ENCODE measurements at regions not wholly inside any gene's neighbourhood (a gene's known extent, or its start where the extent isn't known, plus 50 kb on each side); places are given as distances from the start of the nearest gene placed in this dataset.

DNA sequence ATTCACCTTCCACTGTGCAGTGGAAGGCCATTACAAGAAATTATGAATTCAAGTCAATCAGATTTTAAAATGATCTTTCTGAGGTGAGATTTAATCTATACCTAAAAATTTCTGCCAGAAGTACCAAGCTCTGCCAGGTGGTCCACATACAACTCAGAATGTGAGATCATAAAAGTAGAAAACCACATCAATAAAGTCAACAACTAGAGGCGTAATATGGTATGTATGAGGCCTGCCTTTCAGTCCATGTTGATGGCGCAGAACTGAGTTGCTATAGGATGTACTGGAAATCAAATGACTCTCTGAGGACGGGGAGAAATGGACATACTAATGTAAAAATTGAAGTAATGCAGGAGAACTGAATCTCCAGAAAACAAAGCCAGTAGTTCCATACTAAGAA lies 163.8 kb upstream of the FBXL4 start:
- Histone ChIP-seq H2BK120ac (ENCODE audit: low read depth, low read length) (no peak overlapping the region), H3K79me1 (ENCODE audit: low read length) (no peaks in the 10 kb centered on the region), H2AK5ac (ENCODE audit: low read length) (no peak overlapping the region), H3K4me3 (ENCODE audit: low read length) (no peak overlapping the region), H3K27me3 (ENCODE audit: insufficient read depth, low read length, poor library complexity) (no peaks in the 10 kb centered on the region), H3K9ac (ENCODE audit: low read length) (no peak overlapping the region), H2BK5ac (ENCODE audit: low read length) (no peak overlapping the region), H2BK15ac (replicated peaks; ENCODE audit: low read depth) (no peak overlapping the region), H4K8ac (ENCODE audit: low read depth, low read length) (no peak overlapping the region), H3K4me1 (ENCODE audit: control insufficient read depth, low read depth, low read length) (no peaks in the 10 kb centered on the region), H3K4ac (ENCODE audit: low read depth, low read length) (no peak overlapping the region), H3K56ac (ENCODE audit: low read length) (no peak overlapping the region), H3K4me2 (ENCODE audit: low read length) (no peak overlapping the region), H3K79me2 (ENCODE audit: control insufficient read depth, insufficient read depth, low read length) (no peaks in the 10 kb centered on the region), H3K23ac (ENCODE audit: low read length) (no peak overlapping the region), H3K36me3 (ENCODE audit: control insufficient read depth, insufficient read depth, low read length) (no peaks in the 10 kb centered on the region), H4K5ac (ENCODE audit: low read length) (no peak overlapping the region), H3K18ac (ENCODE audit: low read length) (no peak overlapping the region), H3K27ac (ENCODE audit: low read depth, low read length) (no peak overlapping the region)
- DNase-seq = no peak
- WGBS (ENCODE audit: extremely low coverage, insufficient coverage, low lambda C conversion rate) = no CpG with 5 or more reads among the region's 3 CpGs

GRCh38 chr6:99110029-99110428 lies 162.3 kb upstream of the FBXL4 start:
- no peaks in the 10 kb centered on the region for H3K79me2 ChIP-seq (ENCODE audit: control insufficient read depth, insufficient read depth, low read length)
- H3K9ac ChIP-seq (ENCODE audit: low read length) = no peak overlapping the region
- no peak for DNase-seq
- no peak overlapping the region for H2BK15ac ChIP-seq (replicated peaks; ENCODE audit: low read depth)
- H2AK5ac ChIP-seq (ENCODE audit: low read length) = no peak overlapping the region
- H4K5ac ChIP-seq (ENCODE audit: low read length) = no peak overlapping the region
- H3K23ac ChIP-seq (ENCODE audit: low read length) = no peak overlapping the region
- no peak overlapping the region for H4K8ac ChIP-seq (ENCODE audit: low read depth, low read length)
- no peaks in the 10 kb centered on the region for H3K27me3 ChIP-seq (ENCODE audit: insufficient read depth, low read length, poor library complexity)
- no peak overlapping the region for H3K4ac ChIP-seq (ENCODE audit: low read depth, low read length)
- no peak overlapping the region for H2BK120ac ChIP-seq (ENCODE audit: low read depth, low read length)
- H3K18ac ChIP-seq (ENCODE audit: low read length) = no peak overlapping the region
- H3K4me3 ChIP-seq (ENCODE audit: low read length) = no peak overlapping the region
- no peaks in the 10 kb centered on the region for H3K4me1 ChIP-seq (ENCODE audit: control insufficient read depth, low read depth, low read length)
- H2BK5ac ChIP-seq (ENCODE audit: low read length) = no peak overlapping the region
- no CpG with 5 or more reads among the region's 3 CpGs for WGBS (ENCODE audit: extremely low coverage, insufficient coverage, low lambda C conversion rate)
- H3K4me2 ChIP-seq (ENCODE audit: low read length) = no peak overlapping the region
- H3K79me1 ChIP-seq (ENCODE audit: low read length) = no peaks in the 10 kb centered on the region
- no peak overlapping the region for H3K27ac ChIP-seq (ENCODE audit: low read depth, low read length)
- H3K36me3 ChIP-seq (ENCODE audit: control insufficient read depth, insufficient read depth, low read length) = no peaks in the 10 kb centered on the region
- H3K56ac ChIP-seq (ENCODE audit: low read length) = no peak overlapping the region

GRCh38 chr6:99104218-99104617 lies 156.5 kb upstream of the FBXL4 start:
- Histone ChIP-seq H3K79me2 (ENCODE audit: control insufficient read depth, insufficient read depth, low read length) (no peaks in the 10 kb centered on the region), H3K36me3 (ENCODE audit: control insufficient read depth, insufficient read depth, low read length) (no peaks in the 10 kb centered on the region), H4K5ac (ENCODE audit: low read length) (no peak overlapping the region), H4K8ac (ENCODE audit: low read depth, low read length) (no peak overlapping the region), H3K79me1 (ENCODE audit: low read length) (no peaks in the 10 kb centered on the region), H3K27ac (ENCODE audit: low read depth, low read length) (no peak overlapping the region), H3K9ac (ENCODE audit: low read length) (no peak overlapping the region), H3K4ac (ENCODE audit: low read depth, low read length) (no peak overlapping the region), H3K23ac (ENCODE audit: low read length) (no peak overlapping the region), H2BK15ac (replicated peaks; ENCODE audit: low read depth) (no peak overlapping the region), H3K18ac (ENCODE audit: low read length) (no peak overlapping the region), H3K4me3 (ENCODE audit: low read length) (no peak overlapping the region), H2AK5ac (ENCODE audit: low read length) (no peak overlapping the region), H3K4me2 (ENCODE audit: low read length) (no peak overlapping the region), H2BK120ac (ENCODE audit: low read depth, low read length) (no peak overlapping the region), H3K4me1 (ENCODE audit: control insufficient read depth, low read depth, low read length) (no peaks in the 10 kb centered on the region), H2BK5ac (ENCODE audit: low read length) (no peak overlapping the region), H3K56ac (ENCODE audit: low read length) (no peak overlapping the region), H3K27me3 (ENCODE audit: insufficient read depth, low read length, poor library complexity) (no peaks in the 10 kb centered on the region)
- DNase-seq = no peak
- no CpG with 5 or more reads among the region's 3 CpGs for WGBS (ENCODE audit: extremely low coverage, insufficient coverage, low lambda C conversion rate)

GRCh38 chr6:99099243-99099642 lies 151.5 kb upstream of the FBXL4 start:
- Histone ChIP-seq H4K5ac (ENCODE audit: low read length) (no peak overlapping the region), H2AK5ac (ENCODE audit: low read length) (no peak overlapping the region), H3K18ac (ENCODE audit: low read length) (no peak overlapping the region), H3K4me1 (ENCODE audit: control insufficient read depth, low read depth, low read length) (no peaks in the 10 kb centered on the region), H3K23ac (ENCODE audit: low read length) (no peak overlapping the region), H3K56ac (ENCODE audit: low read length) (no peak overlapping the region), H3K36me3 (ENCODE audit: control insufficient read depth, insufficient read depth, low read length) (no peaks in the 10 kb centered on the region), H3K4me2 (ENCODE audit: low read length) (no peak overlapping the region), H3K79me1 (ENCODE audit: low read length) (no peaks in the 10 kb centered on the region), H2BK15ac (replicated peaks; ENCODE audit: low read depth) (no peak overlapping the region), H3K4ac (ENCODE audit: low read depth, low read length) (no peak overlapping the region), H2BK5ac (ENCODE audit: low read length) (no peak overlapping the region), H3K27ac (ENCODE audit: low read depth, low read length) (no peak overlapping the region), H3K9ac (ENCODE audit: low read length) (no peak overlapping the region), H2BK120ac (ENCODE audit: low read depth, low read length) (no peak overlapping the region), H3K4me3 (ENCODE audit: low read length) (no peak overlapping the region), H3K27me3 (ENCODE audit: insufficient read depth, low read length, poor library complexity) (no peaks in the 10 kb centered on the region), H4K8ac (ENCODE audit: low read depth, low read length) (no peak overlapping the region), H3K79me2 (ENCODE audit: control insufficient read depth, insufficient read depth, low read length) (no peaks in the 10 kb centered on the region)
- DNase-seq = no peak

DNA sequence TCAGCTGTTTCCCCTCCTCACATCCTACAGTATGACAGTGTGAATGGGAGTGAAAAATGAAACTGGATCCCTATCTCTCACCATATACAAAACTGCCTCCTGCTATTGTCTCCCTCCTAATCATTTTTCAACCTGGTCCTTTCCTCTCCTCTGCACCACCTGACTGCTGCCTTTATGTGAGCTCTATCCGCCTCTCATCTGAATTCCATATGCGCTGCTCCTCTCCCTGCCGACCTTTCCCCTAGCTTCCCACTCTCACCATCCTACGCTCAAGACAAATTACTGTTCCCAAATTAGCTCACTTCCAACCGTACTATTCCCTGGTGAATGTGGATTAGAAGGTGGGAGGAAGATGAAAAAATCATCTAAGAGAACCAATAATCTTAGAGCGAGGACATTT lies 148.4 kb upstream of the FBXL4 start:
- Histone ChIP-seq H3K56ac (ENCODE audit: low read length) (no peak overlapping the region), H3K18ac (ENCODE audit: low read length) (no peak overlapping the region), H2BK120ac (ENCODE audit: low read depth, low read length) (no peak overlapping the region), H2BK5ac (ENCODE audit: low read length) (no peak overlapping the region), H4K8ac (ENCODE audit: low read depth, low read length) (no peak overlapping the region), H3K79me1 (ENCODE audit: low read length) (no peaks in the 10 kb centered on the region), H3K27me3 (ENCODE audit: insufficient read depth, low read length, poor library complexity) (no peaks in the 10 kb centered on the region), H3K4ac (ENCODE audit: low read depth, low read length) (no peak overlapping the region), H3K4me1 (ENCODE audit: control insufficient read depth, low read depth, low read length) (no peaks in the 10 kb centered on the region), H3K23ac (ENCODE audit: low read length) (no peak overlapping the region), H3K36me3 (ENCODE audit: control insufficient read depth, insufficient read depth, low read length) (no peaks in the 10 kb centered on the region), H2BK15ac (replicated peaks; ENCODE audit: low read depth) (no peak overlapping the region), H4K5ac (ENCODE audit: low read length) (no peak overlapping the region), H3K79me2 (ENCODE audit: control insufficient read depth, insufficient read depth, low read length) (no peaks in the 10 kb centered on the region), H3K4me3 (ENCODE audit: low read length) (no peak overlapping the region), H3K9ac (ENCODE audit: low read length) (no peak overlapping the region), H3K27ac (ENCODE audit: low read depth, low read length) (no peak overlapping the region), H3K4me2 (ENCODE audit: low read length) (no peak overlapping the region), H2AK5ac (ENCODE audit: low read length) (no peak overlapping the region)
- no CpG with 5 or more reads among the region's 6 CpGs for WGBS (ENCODE audit: extremely low coverage, insufficient coverage, low lambda C conversion rate)
- no peak for DNase-seq

GRCh38 chr6:99093456-99094190 lies 145.9 kb upstream of the FBXL4 start:
- Histone ChIP-seq H3K4ac (ENCODE audit: low read depth, low read length) (no peak overlapping the region), H2AK5ac (ENCODE audit: low read length) (no peak overlapping the region), H3K9ac (ENCODE audit: low read length) (no peak overlapping the region), H3K18ac (ENCODE audit: low read length) (no peak overlapping the region), H3K36me3 (ENCODE audit: control insufficient read depth, insufficient read depth, low read length) (no peaks in the 10 kb centered on the region), H3K23ac (ENCODE audit: low read length) (no peak overlapping the region), H2BK120ac (ENCODE audit: low read depth, low read length) (no peak overlapping the region), H3K79me2 (ENCODE audit: control insufficient read depth, insufficient read depth, low read length) (no peaks in the 10 kb centered on the region), H3K4me1 (ENCODE audit: control insufficient read depth, low read depth, low read length) (no peaks in the 10 kb centered on the region), H3K4me3 (ENCODE audit: low read length) (no peak overlapping the region), H2BK5ac (ENCODE audit: low read length) (no peak overlapping the region), H4K8ac (ENCODE audit: low read depth, low read length) (no peak overlapping the region), H3K79me1 (ENCODE audit: low read length) (no peaks in the 10 kb centered on the region), H3K56ac (ENCODE audit: low read length) (no peak overlapping the region), H3K27ac (ENCODE audit: low read depth, low read length) (no peak overlapping the region), H3K27me3 (ENCODE audit: insufficient read depth, low read length, poor library complexity) (no peaks in the 10 kb centered on the region), H4K5ac (ENCODE audit: low read length) (no peak overlapping the region), H2BK15ac (replicated peaks; ENCODE audit: low read depth) (no peak overlapping the region), H3K4me2 (ENCODE audit: low read length) (no peak overlapping the region)
- WGBS (ENCODE audit: extremely low coverage, insufficient coverage, low lambda C conversion rate) = no CpG with 5 or more reads among the region's 13 CpGs
- DNase-seq = no peak
